ENCODE measurements at regions not wholly inside any gene's neighbourhood (a gene's known extent, or its start where the extent isn't known, plus 50 kb on each side); places are given as distances from the start of the nearest gene placed in this dataset.

DNA sequence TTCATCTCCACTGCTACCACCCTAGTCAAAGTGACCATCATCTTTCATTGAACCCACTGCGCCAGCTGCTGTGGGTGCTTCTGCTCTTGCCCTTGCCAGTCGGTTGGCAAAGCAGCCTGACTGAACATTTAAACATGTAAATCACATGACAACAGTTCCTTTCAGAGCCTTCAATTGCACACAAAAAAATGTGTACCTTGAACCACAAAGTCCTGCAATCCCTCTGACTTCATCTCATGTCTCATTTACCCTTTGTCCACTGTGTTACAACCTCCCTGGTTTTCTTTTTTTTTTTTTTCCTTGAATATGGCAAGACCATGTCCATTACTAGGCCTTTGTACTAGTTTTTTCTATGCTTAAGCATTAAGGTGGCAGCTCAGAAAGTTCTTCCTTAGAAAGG, 183.5 kb downstream of the GBA3 start:
- DNase-seq (ENCODE audit: low read depth) = no peak

DNA sequence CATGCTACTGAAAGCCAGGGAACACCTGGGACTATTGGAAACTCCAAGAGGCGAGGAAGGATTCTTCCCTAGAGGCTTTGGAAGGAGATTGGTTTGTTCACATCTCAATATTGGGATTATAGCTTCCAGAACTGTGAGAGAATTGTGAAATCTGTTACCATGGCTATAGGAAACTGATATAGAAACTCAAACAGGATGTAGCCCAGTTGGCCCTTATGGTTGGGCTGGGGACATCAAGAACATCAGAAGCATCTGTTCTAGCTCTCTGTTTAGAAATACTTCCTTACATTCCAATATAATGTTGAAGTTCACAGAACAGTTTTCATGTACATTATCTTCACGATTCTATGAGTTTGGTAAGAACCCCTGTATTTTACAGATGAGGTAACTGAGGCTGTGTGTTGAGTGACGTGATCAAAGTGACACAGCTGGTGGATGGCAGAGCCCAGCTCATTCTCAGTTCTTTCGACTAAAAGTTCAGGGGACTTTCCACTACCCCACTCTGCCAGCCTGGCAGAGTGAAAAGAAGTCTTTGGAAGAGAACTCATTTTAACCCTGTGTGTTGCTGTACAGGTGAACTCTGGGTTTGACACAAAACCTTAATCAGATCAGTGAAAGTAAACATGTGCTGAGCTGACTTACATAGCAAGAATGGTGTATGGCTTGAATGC, 183.0 kb downstream of the GBA3 start:
- DNase-seq (ENCODE audit: low read depth) = no peak

DNA sequence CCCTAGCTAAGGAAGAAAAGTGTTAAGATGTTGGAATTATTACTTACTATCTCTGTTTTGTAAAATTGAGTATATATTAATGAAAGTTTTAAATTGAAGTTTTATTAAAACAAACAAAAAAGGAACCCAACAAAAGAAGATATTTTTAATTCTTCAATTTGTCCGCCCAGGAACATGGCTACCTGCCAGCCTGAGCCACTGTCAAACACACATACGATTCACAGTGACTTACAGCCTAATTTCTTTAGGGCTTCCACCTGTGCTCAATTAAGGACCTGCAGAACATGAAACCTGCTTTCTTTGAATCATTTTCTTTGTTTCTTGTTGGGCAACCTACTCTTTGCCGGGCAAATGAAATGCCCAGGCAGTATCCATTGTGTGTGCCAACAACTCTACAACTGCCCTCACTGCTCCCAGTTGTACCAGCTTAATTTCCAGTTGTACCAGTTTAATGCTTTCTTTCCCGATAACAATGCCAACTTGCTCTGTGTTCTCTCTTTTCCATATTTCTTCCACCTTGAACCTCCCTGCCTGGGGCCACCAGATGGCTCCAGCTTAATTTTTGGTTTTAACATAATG, 181.7 kb downstream of the GBA3 start:
- no peak for DNase-seq (ENCODE audit: low read depth)

DNA sequence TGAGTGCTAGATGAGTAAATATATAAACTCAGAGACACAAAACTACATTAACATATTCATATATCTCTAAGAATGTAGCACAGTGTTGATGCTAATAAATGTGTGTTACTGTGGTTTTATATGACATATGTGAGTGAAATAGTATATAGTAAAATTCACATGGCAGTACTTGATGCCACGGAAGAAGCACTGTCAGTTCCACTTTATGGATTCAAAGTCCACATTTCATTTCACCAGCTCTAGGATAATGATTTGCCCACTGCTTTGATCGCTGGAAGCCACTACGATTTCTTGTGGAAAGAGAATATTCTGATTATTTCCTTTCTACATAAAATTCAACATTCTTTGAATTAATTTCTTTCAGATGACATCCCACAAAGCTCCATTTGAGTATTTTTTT, 181.2 kb downstream of the GBA3 start:
- DNase-seq (ENCODE audit: low read depth) = no peak

DNA sequence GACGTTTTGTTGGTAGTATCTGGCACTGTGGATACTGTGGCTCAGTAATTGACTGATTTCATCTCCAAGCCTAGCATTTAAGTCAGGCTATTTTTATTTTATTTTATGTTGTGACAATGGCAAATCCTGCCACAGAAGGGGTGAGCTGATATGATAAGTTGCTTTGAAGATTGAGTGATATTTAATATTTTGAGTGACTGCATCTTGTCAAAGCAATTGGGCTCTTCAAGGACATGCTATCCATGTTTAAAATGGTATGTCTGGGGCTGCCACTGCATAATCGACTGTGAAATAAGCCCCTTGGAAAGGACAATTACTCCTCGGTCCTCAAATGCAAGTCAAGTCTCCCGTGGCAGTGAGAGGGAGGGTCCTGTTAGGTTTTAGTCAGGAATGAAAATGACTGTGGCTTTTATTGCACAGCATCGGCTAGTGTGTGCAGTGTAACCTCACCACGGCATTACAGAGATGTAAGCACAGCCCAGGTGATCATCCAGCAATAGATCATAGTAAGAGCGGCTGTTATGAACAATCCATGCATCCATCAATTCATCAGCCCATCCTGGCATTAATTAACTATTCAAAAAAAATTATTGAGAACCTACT, 178.2 kb downstream of the GBA3 start:
- no peak for DNase-seq (ENCODE audit: low read depth)

DNA sequence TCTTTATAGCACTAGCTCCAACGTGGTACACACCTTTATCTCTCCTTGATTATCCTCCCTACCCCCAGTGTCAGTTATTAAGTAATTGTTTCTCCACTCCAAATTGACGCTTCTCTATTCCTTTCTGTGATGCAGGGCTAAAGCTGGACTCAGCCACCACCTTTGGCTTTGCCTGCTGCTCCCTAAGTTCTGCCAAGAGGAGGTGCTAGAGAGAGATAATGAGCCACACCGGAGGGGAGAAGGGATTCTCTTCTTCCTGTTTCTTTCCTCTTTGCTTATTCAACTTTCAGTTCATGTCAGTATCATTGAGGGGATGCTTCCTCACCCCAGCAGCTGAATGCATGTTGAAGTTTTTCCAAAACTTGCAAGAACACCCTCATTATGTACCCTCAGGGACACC, 176.5 kb downstream of the GBA3 start:
- DNase-seq (ENCODE audit: low read depth) = peak; percentile 2

Measured in Daoy (cell line).